ENCODE measurements at regions not wholly inside any gene's neighbourhood (a gene's known extent, or its start where the extent isn't known, plus 50 kb on each side); places are given as distances from the start of the nearest gene placed in this dataset.

GRCh38 chr6:188821-189655, 103.2 kb upstream of the DUSP22 start:
- no peaks in the 10 kb centered on the region for H3K36me3 Mint-ChIP-seq
- H3K27ac Mint-ChIP-seq = no peak overlapping the region
- no peak overlapping the region for H3K4me3 Mint-ChIP-seq
- peaks cover 36% of the 10 kb centered on the region for H3K4me1 Mint-ChIP-seq
- peak; percentile 89 for ATAC-seq (ENCODE audit: low read depth)
- no peaks in the 10 kb centered on the region for H3K9me3 Mint-ChIP-seq
- peak; percentile 73 to 77 for DNase-seq (ENCODE audit: low spot score in 2 of 2)
- no peaks in the 10 kb centered on the region for H3K27me3 Mint-ChIP-seq

GRCh38 chr6:189676-190075, 102.6 kb upstream of the DUSP22 start:
- Mint-ChIP-seq H3K4me3 (no peak overlapping the region), H3K27ac (peak overlapping the region; percentile 71), H3K36me3 (no peaks in the 10 kb centered on the region), H3K9me3 (no peaks in the 10 kb centered on the region), H3K4me1 (peaks cover 34% of the 10 kb centered on the region), H3K27me3 (no peaks in the 10 kb centered on the region)
- no peak for ATAC-seq (ENCODE audit: low read depth)
- no peak for DNase-seq (ENCODE audit: low spot score in 2 of 2)

- Mint-ChIP-seq H3K4me3 (no peak overlapping the region), H3K27ac (peak overlapping the region; percentile 71), H3K36me3 (no peaks in the 10 kb centered on the region), H3K4me1 (peaks cover 36% of the 10 kb centered on the region), H3K9me3 (no peaks in the 10 kb centered on the region), H3K27me3 (no peaks in the 10 kb centered on the region)
- DNase-seq (ENCODE audit: low spot score in 2 of 2) = no peak
- no peak for ATAC-seq (ENCODE audit: low read depth)
These were observed 101.5 kb upstream of the DUSP22 start for GRCh38 chr6:190596-191395.

GRCh38 chr6:191487-192312, 100.6 kb upstream of the DUSP22 start:
- H3K4me3 Mint-ChIP-seq = no peak overlapping the region
- no peaks in the 10 kb centered on the region for H3K27me3 Mint-ChIP-seq
- no peaks in the 10 kb centered on the region for H3K9me3 Mint-ChIP-seq
- no peak overlapping the region for H3K27ac Mint-ChIP-seq
- peaks cover 38% of the 10 kb centered on the region for H3K4me1 Mint-ChIP-seq
- no peaks in the 10 kb centered on the region for H3K36me3 Mint-ChIP-seq
- ATAC-seq (ENCODE audit: low read depth) (no peak), DNase-seq (ENCODE audit: low spot score in 2 of 2) (no peak)

GRCh38 chr6:192313-192664, 100.0 kb upstream of the DUSP22 start:
- Mint-ChIP-seq H3K27ac (no peak overlapping the region), H3K9me3 (no peaks in the 10 kb centered on the region), H3K36me3 (no peaks in the 10 kb centered on the region), H3K27me3 (no peaks in the 10 kb centered on the region), H3K4me1 (peaks cover 38% of the 10 kb centered on the region), H3K4me3 (no peak overlapping the region)
- ATAC-seq (ENCODE audit: low read depth) (no peak), DNase-seq (ENCODE audit: low spot score in 2 of 2) (no peak)

GRCh38 chr6:193180-193579, 99.1 kb upstream of the DUSP22 start:
- H3K4me3 Mint-ChIP-seq = no peak overlapping the region
- no peak for DNase-seq (ENCODE audit: low spot score in 2 of 2)
- H3K27me3 Mint-ChIP-seq = no peaks in the 10 kb centered on the region
- no peaks in the 10 kb centered on the region for H3K36me3 Mint-ChIP-seq
- H3K27ac Mint-ChIP-seq = peak overlapping the region; percentile 17
- H3K4me1 Mint-ChIP-seq = peaks cover 38% of the 10 kb centered on the region
- H3K9me3 Mint-ChIP-seq = no peaks in the 10 kb centered on the region
- ATAC-seq (ENCODE audit: low read depth) = no peak

GRCh38 chr6:193773-194310, 98.4 kb upstream of the DUSP22 start:
- Mint-ChIP-seq H3K36me3 (no peaks in the 10 kb centered on the region), H3K4me1 (peaks cover 35% of the 10 kb centered on the region), H3K9me3 (no peaks in the 10 kb centered on the region), H3K27me3 (no peaks in the 10 kb centered on the region), H3K27ac (peak overlapping the region; percentile 20), H3K4me3 (peak overlapping the region; percentile 3)
- DNase-seq (ENCODE audit: low spot score in 2 of 2) = no peak
- ATAC-seq (ENCODE audit: low read depth) = peak; percentile 56

- ATAC-seq (ENCODE audit: low read depth) = no peak
- Mint-ChIP-seq H3K4me1 (peaks cover 24% of the 10 kb centered on the region), H3K27ac (no peak overlapping the region)
These were observed 96.4 kb upstream of the DUSP22 start for GRCh38 chr6:195861-196360.

GRCh38 chr6:196543-196942, 95.7 kb upstream of the DUSP22 start:
- Mint-ChIP-seq H3K27me3 (no peaks in the 10 kb centered on the region), H3K4me3 (no peak overlapping the region), H3K27ac (no peak overlapping the region)

More at GRCh38 chr6:195861-196360, 96.4 kb upstream of the DUSP22 start:
- no peaks in the 10 kb centered on the region for H3K27me3 Mint-ChIP-seq
- H3K36me3 Mint-ChIP-seq = no peaks in the 10 kb centered on the region
- DNase-seq (ENCODE audit: low spot score in 2 of 2) = no peak
- H3K9me3 Mint-ChIP-seq = no peaks in the 10 kb centered on the region
- no peak overlapping the region for H3K4me3 Mint-ChIP-seq

GRCh38 chr6:203661-204060, 88.6 kb upstream of the DUSP22 start:
- no peak for DNase-seq (ENCODE audit: low spot score in 2 of 2)
- H3K27me3 Mint-ChIP-seq = no peaks in the 10 kb centered on the region
- H3K4me3 Mint-ChIP-seq = no peak overlapping the region
- no peaks in the 10 kb centered on the region for H3K9me3 Mint-ChIP-seq
- H3K4me1 Mint-ChIP-seq = peaks cover 7% of the 10 kb centered on the region
- ATAC-seq (ENCODE audit: low read depth) = no peak
- H3K27ac Mint-ChIP-seq = no peak overlapping the region
- no peaks in the 10 kb centered on the region for H3K36me3 Mint-ChIP-seq

More at GRCh38 chr6:196543-196942, 95.7 kb upstream of the DUSP22 start:
- Mint-ChIP-seq H3K9me3 (no peaks in the 10 kb centered on the region), H3K36me3 (no peaks in the 10 kb centered on the region), H3K4me1 (peaks cover 24% of the 10 kb centered on the region)
- ATAC-seq (ENCODE audit: low read depth) (no peak), DNase-seq (ENCODE audit: low spot score in 2 of 2) (no peak)

GRCh38 chr6:206264-206663, 86.0 kb upstream of the DUSP22 start:
- H3K27ac Mint-ChIP-seq = no peak overlapping the region
- DNase-seq (ENCODE audit: low spot score in 2 of 2) (no peak), ATAC-seq (ENCODE audit: low read depth) (no peak)
- no peaks in the 10 kb centered on the region for H3K36me3 Mint-ChIP-seq
- H3K4me1 Mint-ChIP-seq = peaks cover 22% of the 10 kb centered on the region
- peaks cover 3% of the 10 kb centered on the region for H3K27me3 Mint-ChIP-seq
- no peak overlapping the region for H3K4me3 Mint-ChIP-seq
- no peaks in the 10 kb centered on the region for H3K9me3 Mint-ChIP-seq

- H3K27ac Mint-ChIP-seq = no peak overlapping the region
- H3K27me3 Mint-ChIP-seq = peaks cover 6% of the 10 kb centered on the region
- DNase-seq (ENCODE audit: low spot score in 2 of 2) = no peak
- H3K4me3 Mint-ChIP-seq = peak overlapping the region; percentile 51
- H3K36me3 Mint-ChIP-seq = peaks cover under 1% of the 10 kb centered on the region
- peaks cover 28% of the 10 kb centered on the region for H3K4me1 Mint-ChIP-seq
- no peaks in the 10 kb centered on the region for H3K9me3 Mint-ChIP-seq
- no peak for ATAC-seq (ENCODE audit: low read depth)
These were observed 83.9 kb upstream of the DUSP22 start for GRCh38 chr6:208364-208763.

- ATAC-seq (ENCODE audit: low read depth) (peak; percentile 23), DNase-seq (ENCODE audit: low spot score in 2 of 2) (no peak)
- no peaks in the 10 kb centered on the region for H3K9me3 Mint-ChIP-seq
- peaks cover 29% of the 10 kb centered on the region for H3K4me1 Mint-ChIP-seq
- H3K27ac Mint-ChIP-seq = no peak overlapping the region
- H3K4me3 Mint-ChIP-seq = peak overlapping the region; percentile 92
- H3K27me3 Mint-ChIP-seq = peaks cover 6% of the 10 kb centered on the region
- H3K36me3 Mint-ChIP-seq = peaks cover 2% of the 10 kb centered on the region
These were observed 83.3 kb upstream of the DUSP22 start for GRCh38 chr6:208938-209337.
